ENCODE measurements at regions not wholly inside any gene's neighbourhood (a gene's known extent, or its start where the extent isn't known, plus 50 kb on each side); places are given as distances from the start of the nearest gene placed in this dataset.
A peak's percentile ranks its signal among the peaks of the same experiment; 100 is the strongest.

DNA sequence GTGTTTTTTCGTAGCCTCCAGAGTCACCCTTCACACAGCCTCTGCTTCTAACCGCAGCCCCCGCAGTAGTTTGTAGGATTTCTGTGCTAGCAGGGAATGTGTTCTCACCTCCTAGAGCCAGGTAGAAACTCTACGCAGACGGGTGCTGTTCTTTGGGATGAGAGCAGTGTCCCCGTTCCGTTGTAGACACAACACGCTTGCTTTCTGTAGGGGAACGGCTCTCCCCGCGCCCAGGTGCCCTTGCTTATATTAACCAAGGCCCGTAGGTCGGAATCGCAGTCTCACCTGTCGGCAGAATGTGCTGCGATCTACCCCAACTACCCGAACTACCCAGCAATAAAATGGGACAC, 111.8 kb upstream of the NBPF11 start:
- H3K79me2 ChIP-seq (ENCODE audit: control insufficient read depth, insufficient read depth, low read length), result no peaks in the 10 kb centered on the region
- H3K36me3 ChIP-seq (ENCODE audit: control insufficient read depth in 2 of 2, insufficient read depth in 2 of 2, low read length in 1 of 2), result no peaks in the 10 kb centered on the region
- H3K4me2 ChIP-seq (ENCODE audit: control insufficient read depth, insufficient read depth), result peak overlapping the region; percentile 58
- H3K27me3 ChIP-seq (replicated peaks in 1 of 2; ENCODE audit: control insufficient read depth in 2 of 2, insufficient read depth in 2 of 2, low read length in 1 of 2), result peaks cover 2 to 4% of the 10 kb centered on the region in 2 experiments; a peak in 3 of 4 replicates
- ChIA-PET RAD21 (ENCODE audit: unreplicated experiment) (no interaction called here), CTCF (no interaction called here), SMC1A (ENCODE audit: uncharacterized antibody, unreplicated experiment) (no interaction called here), POLR2A (no interaction called here)
- H3K9me3 ChIP-seq (replicated peaks; ENCODE audit: control insufficient read depth, insufficient read depth, low read length), result no peaks in the 10 kb centered on the region; the same call in 2 of the 3 replicates
- TF ChIP-seq BMI1 (IDR thresholded peaks at IDR 0.05; ENCODE audit: borderline replicate concordance) (no peak; the same call in 1 of the 2 replicates), TBL1XR1 (IDR thresholded peaks at IDR 0.05; ENCODE audit: low read depth, low read length) (0 out of 2 replicates have a peak, but pooled peaks have one; percentile 6)
- peak overlapping the region; percentile 73 for H3K4me3 ChIP-seq
- H3K9ac ChIP-seq (ENCODE audit: control insufficient read depth, insufficient read depth, low read length), result no peak overlapping the region
- in situ Hi-C loops (cut with MboI), result no loop called here
- no peaks in the 10 kb centered on the region for H4K20me1 ChIP-seq (ENCODE audit: control insufficient read depth, insufficient read depth)
- ATAC-seq (no peak; the same call in 2 of the 3 replicates), FAIRE-seq (no peak), DNase-seq (ENCODE audit: low read depth, low spot score) (no peak)
- intact Hi-C loops (cut with micrococcal nuclease; ENCODE audit: unreplicated experiment), result loop anchor here (1.0 kb wide), 1 partner anchor 70 kb away; no protein-coding TSS in a partner anchor
- WGBS (ENCODE audit: insufficient coverage, insufficient replicate concordance, low lambda C conversion rate, missing lambda C conversion rate), result 10% methylated on average over 17 of the region's 17 CpGs
- H3K4me1 ChIP-seq (ENCODE audit: control insufficient read depth, insufficient read depth, low read length), result peaks cover 3% of the 10 kb centered on the region; the same call in 1 of the 2 replicates
- BruUV-seq (replicated peaks), result no TSS peak
- H3K27ac ChIP-seq (ENCODE audit: control insufficient read depth, insufficient read depth), result no peak overlapping the region
- peak overlapping the region; percentile 90 for H2AFZ ChIP-seq (ENCODE audit: control insufficient read depth, low read depth, low read length)

DNA sequence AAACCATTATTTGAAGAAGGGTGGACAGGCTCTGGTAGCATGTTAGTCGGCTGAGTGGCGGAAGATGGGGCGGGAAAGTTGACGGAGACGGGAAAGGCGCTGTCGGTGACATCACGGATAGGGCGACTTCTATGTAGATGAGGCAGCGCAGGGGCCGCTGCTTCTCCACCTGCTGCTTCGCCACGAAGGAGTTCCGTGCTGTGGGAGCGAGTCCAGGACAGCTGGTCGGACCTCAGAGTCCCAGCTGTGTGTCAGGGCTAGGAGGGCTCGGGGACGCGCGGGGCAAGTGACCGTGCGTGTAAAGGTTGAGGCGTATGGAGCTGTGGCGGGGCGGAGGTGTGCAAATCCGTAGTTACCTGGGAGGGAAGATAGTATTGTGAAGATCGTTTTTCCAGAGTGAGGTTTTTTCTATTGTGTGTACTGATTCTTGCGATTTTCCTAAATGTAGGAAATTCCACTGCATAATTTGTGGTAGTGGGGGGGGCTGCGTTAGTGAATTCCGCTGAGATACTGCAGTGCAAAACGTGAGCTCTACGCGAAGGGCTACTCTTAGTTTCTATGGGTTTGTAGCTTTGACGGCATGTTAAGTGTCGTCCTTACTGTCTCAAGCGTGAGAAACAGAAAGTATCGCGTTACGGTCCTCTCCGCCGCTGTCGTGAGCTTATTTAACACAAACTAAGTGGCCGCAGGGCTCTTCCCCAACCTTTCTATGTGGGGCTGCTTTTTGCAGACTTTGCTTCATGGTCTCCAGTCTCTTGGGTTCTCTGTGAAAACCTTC, 111.2 kb upstream of the NBPF11 start:
- ChIA-PET RAD21 (ENCODE audit: unreplicated experiment) (no interaction called here), POLR2A (no interaction called here), CTCF (no interaction called here), SMC1A (ENCODE audit: uncharacterized antibody, unreplicated experiment) (no interaction called here)
- intact Hi-C loops (cut with micrococcal nuclease; ENCODE audit: unreplicated experiment), result loop anchor here (1.0 kb wide), 1 partner anchor 71 kb away; no protein-coding TSS in a partner anchor
- H3K27ac ChIP-seq (ENCODE audit: control insufficient read depth, insufficient read depth), result no peak overlapping the region
- H2AFZ ChIP-seq (ENCODE audit: control insufficient read depth, low read depth, low read length), result peak overlapping the region; percentile 90
- in situ Hi-C loops (cut with MboI), result no loop called here
- DNase-seq (ENCODE audit: low read depth, low spot score), result peak; percentile 68
- WGBS (ENCODE audit: insufficient coverage, insufficient replicate concordance, low lambda C conversion rate, missing lambda C conversion rate), result 2% methylated on average over 43 of the region's 43 CpGs
- BruUV-seq (replicated peaks), result TSS peak; percentile 100
- H3K9me3 ChIP-seq (replicated peaks; ENCODE audit: control insufficient read depth, insufficient read depth, low read length), result no peaks in the 10 kb centered on the region; the same call in 2 of the 3 replicates
- H3K79me2 ChIP-seq (ENCODE audit: control insufficient read depth, insufficient read depth, low read length), result no peaks in the 10 kb centered on the region
- peaks cover 3% of the 10 kb centered on the region; the same call in 1 of the 2 replicates for H3K4me1 ChIP-seq (ENCODE audit: control insufficient read depth, insufficient read depth, low read length)
- ATAC-seq, result peak; percentile 93
- peak overlapping the region; percentile 73 for H3K4me3 ChIP-seq
- FAIRE-seq, result peak; percentile 18
- no peaks in the 10 kb centered on the region for H4K20me1 ChIP-seq (ENCODE audit: control insufficient read depth, insufficient read depth)
- peak overlapping the region; percentile 58 for H3K4me2 ChIP-seq (ENCODE audit: control insufficient read depth, insufficient read depth)
- H3K9ac ChIP-seq (ENCODE audit: control insufficient read depth, insufficient read depth, low read length), result peak overlapping the region; percentile 61; the same call in 1 of the 2 replicates
- H3K27me3 ChIP-seq (replicated peaks in 1 of 2; ENCODE audit: control insufficient read depth in 2 of 2, insufficient read depth in 2 of 2, low read length in 1 of 2), result peaks cover 2 to 4% of the 10 kb centered on the region in 2 experiments; a peak in 3 of 4 replicates
- no peaks in the 10 kb centered on the region for H3K36me3 ChIP-seq (ENCODE audit: control insufficient read depth in 2 of 2, insufficient read depth in 2 of 2, low read length in 1 of 2)
- TF ChIP-seq, protein P1, sequence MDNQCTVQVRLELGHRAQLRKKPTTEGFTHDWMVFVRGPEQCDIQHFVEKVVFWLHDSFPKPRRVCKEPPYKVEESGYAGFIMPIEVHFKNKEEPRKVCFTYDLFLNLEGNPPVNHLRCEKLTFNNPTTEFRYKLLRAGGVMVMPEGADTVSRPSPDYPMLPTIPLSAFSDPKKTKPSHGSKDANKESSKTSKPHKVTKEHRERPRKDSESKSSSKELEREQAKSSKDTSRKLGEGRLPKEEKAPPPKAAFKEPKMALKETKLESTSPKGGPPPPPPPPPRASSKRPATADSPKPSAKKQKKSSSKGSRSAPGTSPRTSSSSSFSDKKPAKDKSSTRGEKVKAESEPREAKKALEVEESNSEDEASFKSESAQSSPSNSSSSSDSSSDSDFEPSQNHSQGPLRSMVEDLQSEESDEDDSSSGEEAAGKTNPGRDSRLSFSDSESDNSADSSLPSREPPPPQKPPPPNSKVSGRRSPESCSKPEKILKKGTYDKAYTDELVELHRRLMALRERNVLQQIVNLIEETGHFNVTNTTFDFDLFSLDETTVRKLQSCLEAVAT (IDR thresholded peaks at IDR 0.05), result peak; percentile 49; the same call in 1 of the 2 replicates
- no peak for TF ChIP-seq RELA (IDR thresholded peaks at IDR 0.05; ENCODE audit: borderline replicate concordance, partially characterized antibody)
- TF ChIP-seq, protein P2, sequence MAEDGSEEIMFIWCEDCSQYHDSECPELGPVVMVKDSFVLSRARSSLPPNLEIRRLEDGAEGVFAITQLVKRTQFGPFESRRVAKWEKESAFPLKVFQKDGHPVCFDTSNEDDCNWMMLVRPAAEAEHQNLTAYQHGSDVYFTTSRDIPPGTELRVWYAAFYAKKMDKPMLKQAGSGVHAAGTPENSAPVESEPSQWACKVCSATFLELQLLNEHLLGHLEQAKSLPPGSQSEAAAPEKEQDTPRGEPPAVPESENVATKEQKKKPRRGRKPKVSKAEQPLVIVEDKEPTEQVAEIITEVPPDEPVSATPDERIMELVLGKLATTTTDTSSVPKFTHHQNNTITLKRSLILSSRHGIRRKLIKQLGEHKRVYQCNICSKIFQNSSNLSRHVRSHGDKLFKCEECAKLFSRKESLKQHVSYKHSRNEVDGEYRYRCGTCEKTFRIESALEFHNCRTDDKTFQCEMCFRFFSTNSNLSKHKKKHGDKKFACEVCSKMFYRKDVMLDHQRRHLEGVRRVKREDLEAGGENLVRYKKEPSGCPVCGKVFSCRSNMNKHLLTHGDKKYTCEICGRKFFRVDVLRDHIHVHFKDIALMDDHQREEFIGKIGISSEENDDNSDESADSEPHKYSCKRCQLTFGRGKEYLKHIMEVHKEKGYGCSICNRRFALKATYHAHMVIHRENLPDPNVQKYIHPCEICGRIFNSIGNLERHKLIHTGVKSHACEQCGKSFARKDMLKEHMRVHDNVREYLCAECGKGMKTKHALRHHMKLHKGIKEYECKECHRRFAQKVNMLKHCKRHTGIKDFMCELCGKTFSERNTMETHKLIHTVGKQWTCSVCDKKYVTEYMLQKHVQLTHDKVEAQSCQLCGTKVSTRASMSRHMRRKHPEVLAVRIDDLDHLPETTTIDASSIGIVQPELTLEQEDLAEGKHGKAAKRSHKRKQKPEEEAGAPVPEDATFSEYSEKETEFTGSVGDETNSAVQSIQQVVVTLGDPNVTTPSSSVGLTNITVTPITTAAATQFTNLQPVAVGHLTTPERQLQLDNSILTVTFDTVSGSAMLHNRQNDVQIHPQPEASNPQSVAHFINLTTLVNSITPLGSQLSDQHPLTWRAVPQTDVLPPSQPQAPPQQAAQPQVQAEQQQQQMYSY (CRISPR knock-in tag; IDR thresholded peaks at IDR 0.05), result peak; percentile 98
- peak; percentile 99 for TF ChIP-seq SMAD5 (IDR thresholded peaks at IDR 0.05; ENCODE audit: low read depth)
- TF ChIP-seq, protein P3, sequence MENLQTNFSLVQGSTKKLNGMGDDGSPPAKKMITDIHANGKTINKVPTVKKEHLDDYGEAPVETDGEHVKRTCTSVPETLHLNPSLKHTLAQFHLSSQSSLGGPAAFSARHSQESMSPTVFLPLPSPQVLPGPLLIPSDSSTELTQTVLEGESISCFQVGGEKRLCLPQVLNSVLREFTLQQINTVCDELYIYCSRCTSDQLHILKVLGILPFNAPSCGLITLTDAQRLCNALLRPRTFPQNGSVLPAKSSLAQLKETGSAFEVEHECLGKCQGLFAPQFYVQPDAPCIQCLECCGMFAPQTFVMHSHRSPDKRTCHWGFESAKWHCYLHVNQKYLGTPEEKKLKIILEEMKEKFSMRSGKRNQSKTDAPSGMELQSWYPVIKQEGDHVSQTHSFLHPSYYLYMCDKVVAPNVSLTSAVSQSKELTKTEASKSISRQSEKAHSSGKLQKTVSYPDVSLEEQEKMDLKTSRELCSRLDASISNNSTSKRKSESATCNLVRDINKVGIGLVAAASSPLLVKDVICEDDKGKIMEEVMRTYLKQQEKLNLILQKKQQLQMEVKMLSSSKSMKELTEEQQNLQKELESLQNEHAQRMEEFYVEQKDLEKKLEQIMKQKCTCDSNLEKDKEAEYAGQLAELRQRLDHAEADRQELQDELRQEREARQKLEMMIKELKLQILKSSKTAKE (IDR thresholded peaks at IDR 0.05; ENCODE audit: low read depth, poor library complexity, severe bottlenecking), result no peak
